HUDEP-2 (cell line): ENCODE measurements at regions not wholly inside any gene's neighbourhood (a gene's known extent, or its start where the extent isn't known, plus 50 kb on each side); places are given as distances from the start of the nearest gene placed in this dataset.

Experiments used
- DNase-seq, 76 experiments: peaks; one replicate each; lab custom pipeline; 2025; ENCODE audit not compliant: unreplicated experiment in 76 of 76; lab: John Stamatoyannopoulos, UW

DNA sequence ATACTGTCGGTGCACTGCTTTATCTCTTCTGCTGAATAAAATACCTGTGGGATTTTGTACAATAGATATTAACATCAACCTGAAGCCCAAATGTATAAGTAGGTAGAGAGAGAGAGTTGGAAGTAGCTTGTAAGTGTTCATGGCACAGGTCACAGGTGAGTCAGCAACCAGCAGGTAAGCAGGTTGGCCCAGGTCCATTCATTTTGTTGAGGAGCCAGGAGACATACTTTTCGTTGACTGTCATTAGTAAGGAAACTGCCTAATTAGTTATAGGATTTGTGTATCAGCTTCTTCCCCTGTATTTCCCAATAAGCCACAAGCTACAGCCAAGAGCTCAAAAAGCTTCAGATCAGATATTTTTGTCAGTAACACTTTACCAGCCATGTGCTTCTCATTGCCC lies 650.8 kb downstream of the IRX1 start:
- no peak for DNase-seq

DNA sequence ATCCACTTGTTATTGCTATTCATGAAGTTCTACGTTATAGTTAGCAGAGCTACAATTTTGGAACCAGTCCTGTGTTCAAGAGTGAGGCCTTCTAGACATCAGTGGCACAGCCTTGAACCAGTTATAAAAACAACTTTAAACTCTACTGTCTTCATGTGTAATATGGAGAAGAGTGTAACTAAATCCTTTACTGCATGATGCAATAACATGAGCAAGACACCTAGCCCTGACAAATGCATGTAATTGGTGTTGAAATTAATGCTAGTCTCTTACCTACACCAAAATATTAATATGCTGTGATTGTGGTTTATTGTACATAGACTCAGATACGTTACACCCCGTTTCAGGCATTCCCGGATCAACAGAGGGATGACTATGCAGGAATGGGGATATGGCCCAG lies 654.6 kb downstream of the IRX1 start:
- no peak for DNase-seq

DNA sequence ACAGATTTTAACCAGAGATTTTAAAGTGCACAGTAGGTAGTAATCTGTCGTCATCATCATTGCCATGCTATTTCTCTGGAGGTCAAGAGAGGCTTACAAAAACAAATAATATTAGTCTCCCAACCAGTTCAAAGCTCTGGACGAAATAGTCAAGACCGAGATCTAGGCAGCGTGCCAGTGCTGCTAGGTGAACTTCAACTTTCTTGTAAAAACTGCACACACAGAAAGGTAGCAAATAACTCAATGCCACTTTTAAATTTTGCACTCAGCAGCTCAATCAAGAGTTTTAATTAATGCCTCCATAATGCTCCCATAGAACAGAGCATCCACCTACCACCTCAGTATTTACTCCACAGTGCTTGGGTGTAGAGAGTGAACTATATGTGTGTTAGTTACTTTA lies 656.8 kb downstream of the IRX1 start:
- DNase-seq: no peak

DNA sequence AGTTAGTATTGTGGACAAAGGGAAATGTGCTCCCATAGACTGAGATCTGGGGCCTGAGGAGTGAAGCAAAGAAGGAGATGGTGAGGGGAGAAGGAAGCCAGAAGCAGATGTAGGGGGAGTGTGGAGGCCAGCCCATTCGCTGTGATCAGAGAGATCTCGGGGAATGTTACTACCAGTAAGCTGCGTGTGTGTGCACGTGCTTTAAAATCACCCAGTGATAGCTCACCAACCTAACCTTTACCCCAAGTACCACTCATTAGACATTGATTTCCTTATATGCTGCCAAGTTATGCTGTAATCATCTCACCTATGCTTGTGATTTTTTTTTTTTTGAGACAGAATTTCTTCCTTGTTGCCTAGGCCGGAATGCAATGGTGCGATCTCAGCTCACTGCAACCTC lies 659.1 kb downstream of the IRX1 start:
- no peak for DNase-seq

DNA sequence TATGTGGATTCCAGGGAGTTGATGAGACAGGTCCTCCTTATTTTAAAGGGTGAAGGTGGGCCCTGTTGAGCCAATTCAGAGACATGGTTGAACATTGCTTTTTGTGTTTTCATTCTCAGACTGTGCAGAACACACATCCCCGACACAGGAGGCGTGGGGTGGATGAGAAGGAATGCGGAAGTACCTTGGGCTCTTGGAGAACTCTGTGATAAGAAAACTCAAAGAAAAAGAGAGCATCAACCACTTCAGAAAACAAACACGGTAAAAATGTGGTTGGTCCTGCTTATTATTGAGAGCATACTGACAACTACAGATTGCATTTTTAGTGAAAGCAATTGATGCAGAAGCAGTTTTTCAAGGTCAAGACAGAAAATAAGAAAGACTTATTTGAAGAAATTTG lies 659.8 kb downstream of the IRX1 start:
- DNase-seq: no peak

DNA sequence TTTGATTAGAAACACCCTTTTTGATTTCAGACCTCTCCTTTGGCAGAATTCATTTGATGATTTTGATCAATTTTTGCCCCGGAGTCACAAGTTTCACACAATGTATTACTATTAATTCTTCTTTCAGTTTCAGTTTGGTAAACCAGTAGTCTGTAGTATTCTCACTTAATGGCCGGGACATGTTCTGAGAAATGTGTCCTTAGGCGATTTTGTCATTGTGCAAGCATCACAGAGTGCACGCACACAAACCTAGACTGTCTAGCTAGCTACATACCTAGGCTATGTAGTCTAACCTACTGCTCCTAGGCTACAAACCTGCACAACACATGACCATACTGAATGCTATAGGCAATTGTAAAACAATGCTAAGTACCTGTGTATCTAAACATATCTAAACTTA lies 662.5 kb downstream of the IRX1 start:
- DNase-seq: no peak

DNA sequence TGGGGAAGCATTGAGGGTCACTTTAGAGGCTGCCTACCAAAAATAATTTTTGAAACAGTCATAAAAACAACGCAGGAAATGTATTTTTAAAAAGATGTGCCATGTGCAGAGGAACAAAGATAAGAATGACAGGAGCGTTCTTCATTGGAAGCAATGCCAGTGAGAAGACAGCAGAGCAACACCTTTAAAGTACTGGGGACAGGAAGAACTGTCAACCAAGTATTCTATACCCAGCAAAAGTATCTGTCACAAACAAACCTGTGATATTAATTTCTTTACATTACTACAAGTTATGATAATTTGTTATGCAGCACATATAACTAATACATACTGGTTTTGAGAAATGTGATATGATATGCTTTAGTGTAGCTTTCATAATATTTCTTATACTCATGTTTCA lies 675.6 kb downstream of the IRX1 start:
- no peak for DNase-seq

DNA sequence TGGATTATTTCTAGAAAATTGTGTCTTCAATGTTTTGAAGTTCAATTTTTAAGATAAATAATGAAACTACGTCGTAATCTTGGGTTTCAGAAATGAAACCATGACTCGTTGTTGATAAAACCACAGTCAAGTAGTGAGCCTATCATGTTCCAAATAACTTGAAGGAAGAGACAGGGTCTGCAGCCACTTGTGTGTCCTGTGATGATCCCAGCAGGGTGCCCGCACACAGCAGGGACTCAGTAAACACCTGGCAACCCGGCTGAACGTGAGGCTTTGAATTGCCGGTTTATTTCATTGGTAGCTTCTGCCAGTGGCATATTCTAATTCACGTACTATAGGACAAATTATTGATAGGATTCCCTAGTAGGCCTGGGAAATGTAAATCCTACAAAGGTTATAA lies 679.6 kb downstream of the IRX1 start:
- no peak for DNase-seq

DNA sequence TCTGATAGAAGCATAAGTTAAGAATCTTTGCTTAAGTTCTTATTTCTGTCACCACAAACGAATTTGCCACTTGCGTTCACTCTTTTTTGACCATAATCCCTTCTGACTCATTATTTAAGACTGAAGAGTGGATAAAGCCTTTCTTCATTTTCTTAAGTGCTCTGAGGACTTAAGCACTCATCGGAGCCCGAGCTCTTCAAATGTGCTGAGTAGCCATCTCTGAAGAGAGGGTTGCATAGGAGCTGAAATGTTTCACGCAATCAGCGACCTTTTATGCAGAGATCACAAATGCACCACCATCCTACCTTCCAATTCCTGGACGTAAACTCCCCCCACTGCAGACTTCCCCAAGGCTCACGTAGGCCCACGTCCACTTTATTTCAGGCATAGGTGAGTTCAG lies 699.2 kb downstream of the IRX1 start:
- no peak for DNase-seq

DNA sequence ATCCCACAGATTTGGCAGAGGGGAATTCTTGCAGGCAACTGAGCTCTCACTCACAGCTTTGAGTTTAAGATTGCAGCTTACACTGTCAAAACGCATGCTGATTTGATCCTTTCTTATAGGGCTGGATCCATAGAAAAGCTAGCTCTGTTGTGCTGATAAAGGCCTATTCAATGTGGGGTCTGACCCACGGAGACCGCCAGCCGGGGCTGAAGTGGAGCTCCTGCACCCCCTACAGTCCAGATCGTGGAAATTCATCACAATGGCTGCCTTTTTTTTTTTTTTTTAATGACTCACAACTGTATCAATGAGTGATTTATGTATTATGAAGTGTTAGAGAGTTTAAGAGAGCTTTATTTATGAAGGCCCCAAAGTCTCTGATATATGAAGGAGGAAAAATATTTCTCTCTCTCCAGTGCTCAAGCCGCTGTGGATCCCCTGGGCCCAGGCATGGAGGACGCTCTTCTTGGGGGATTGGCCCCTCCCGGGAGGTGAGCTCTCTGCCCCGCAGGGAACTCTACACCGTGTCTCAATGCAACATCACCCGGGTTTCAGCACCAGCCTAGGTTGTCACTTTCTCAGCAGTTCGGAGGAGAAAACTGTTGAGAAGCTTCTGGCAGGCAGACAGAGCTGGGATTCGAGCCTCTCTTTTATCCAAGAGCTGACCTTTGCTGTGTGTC lies 700.2 kb downstream of the IRX1 start:
- peak in 1 of 76 experiments; percentile 1 for DNase-seq

DNA sequence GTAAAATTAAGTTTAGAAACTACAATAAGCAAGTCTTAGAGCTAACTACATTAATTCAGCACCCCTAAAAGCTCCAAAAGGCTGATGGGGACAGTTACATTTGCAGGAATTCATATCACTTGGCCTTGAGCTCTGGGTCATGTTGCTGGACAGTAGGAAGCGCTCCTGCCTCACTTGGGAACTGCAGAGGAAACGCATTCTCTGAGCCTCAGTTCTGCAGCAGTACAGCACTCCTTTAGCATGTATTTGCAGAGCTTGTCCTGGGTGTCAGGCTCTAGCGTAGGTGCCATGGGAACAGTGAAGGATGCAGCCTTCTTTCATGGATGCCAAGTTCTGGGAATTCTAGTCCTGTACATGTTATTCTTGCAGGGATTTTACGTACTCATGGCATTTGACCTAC lies 710.4 kb downstream of the IRX1 start:
- no peak for DNase-seq

DNA sequence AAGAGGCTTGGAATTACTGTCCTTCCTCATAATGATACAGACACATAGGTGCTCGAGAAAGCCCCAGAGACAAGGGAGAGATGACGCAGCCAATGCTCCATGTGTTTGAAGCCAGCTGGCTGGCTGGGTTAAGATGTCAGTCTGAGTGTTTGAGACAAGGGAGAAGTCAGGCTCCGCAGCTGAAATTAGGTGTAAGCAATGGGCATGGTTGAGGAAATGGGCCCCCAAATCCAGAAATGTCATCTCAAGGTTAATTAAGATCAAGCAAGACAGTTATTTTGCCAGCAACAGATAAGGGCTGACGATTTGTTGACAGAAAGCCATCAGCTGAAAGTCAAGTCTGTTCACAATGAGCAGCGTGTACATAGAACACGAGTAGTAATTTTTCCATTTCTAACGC lies 713.4 kb downstream of the IRX1 start:
- DNase-seq: no peak

DNA sequence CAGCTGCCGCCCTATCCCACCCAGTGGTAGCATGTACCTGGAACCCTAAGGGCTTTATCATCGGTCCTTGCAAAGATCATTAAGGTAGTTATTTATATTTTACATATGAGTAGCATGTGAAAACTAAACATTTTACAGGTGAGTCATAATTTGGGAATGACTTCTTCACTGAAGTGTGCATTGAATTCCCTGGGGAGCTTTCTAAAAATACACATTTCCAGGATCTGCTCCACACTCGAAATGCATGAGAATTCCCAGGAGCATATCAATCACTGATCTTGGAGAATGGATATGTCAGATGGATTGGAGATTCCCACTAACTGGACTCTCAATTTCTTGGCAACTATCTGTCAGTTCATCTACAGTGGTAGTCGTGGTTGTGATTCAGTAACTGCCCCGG lies 717.5 kb downstream of the IRX1 start:
- DNase-seq: no peak

DNA sequence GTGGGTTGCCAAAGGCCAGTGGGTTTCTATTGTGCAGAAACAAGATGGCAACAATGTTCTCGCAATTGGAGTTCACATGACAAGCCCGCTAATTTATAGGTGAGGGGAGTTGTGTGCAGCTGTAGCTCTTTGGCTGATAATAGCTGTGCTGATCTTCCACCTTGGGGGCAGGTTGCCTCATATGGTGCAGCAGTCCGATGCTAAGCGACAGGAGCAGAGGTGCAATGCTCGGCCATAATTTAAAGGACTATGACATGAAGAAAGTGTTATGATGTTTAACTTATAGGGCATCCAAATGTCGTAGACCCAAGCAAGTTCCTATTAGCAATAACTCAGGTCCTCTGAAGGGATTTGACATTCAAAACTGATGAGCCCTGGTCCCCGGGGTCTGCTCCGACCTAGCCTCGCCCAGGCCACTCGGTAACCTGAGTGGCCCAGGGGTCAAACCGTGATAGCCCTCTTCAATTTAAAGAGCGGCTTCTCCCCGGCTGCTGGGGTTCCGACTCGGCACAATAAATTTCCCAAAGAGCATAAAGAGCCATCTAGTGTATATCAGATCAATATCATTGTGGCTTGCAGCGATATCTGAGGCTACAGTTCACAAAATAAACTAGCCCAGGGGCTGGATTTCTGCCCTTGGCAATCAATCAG lies 724.0 kb downstream of the IRX1 start:
- DNase-seq: no peak

DNA sequence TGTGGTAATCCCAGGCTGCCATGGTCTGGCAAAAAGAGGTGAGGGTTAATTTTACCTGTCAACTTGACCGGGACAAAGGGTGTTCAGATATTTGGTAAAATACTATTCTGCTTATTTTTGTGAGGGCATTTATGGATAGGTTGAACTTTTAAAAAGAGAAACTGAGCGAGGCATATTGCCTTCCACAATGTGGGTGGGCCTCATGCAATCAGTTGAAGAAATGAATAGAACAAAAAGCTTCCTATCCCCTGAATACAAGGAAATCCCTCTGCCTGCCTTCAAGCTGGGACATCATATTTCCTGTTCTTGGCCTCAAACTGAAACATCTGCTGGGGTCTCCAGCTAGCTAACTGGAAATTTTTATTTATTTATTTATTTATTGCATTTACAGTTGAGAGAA lies 734.7 kb downstream of the IRX1 start:
- DNase-seq: no peak

DNA sequence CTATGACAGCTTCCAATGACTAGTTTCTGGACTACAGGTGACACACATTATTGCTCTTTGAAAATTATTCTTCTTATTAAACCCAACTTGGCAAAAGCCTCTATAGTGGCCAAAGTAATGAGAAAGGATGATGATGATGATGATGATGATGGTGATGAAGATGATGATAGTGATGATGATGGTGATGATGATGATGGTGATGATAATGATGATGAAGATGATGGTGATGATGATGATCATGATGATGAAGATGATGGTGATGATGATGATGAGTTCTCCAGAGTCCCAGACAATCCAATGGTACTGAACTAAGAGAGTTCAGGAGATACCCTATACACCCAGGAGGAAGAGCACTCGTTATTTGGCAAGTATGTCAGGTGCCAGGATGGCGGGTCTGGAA lies 739.4 kb downstream of the IRX1 start:
- no peak for DNase-seq

DNA sequence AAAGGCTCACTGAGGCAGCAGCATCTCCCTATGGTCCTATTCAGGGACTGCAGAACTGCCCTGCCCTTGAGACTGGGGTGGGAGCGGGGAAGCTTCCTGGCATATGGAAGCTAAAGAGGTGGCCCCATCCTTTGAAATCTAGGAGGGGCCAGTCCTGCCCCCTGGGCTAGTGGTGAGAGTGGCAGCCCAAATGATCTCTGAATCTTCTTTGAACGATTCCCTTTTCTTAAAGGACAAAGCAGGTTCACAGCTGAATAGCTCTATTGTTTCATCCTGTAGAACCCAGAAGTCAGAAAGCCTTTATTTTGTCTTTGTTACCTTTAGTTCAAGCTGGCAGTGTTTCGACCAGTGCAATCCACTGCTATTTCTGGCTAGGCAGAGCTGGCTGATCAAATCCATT lies 741.9 kb downstream of the IRX1 start:
- no peak for DNase-seq

DNA sequence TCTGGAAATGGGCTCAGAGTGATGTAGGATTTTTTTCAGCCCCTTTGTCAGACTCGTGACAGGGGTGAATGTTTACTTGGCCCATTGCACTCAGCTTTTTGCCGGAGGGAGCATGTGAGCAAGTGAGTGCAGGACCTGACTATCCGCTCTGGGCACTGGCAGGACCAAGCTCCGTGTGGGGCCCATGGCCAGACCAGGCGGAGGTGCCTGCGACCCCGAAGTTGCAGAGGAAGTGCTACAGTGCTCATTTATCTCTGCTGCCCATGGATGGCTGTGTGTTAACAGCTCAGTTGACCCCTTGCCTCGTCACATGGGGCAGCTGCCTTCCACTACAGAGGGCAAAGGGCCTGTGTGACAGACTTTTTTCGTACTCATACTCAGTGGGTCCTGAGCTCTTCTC lies 744.3 kb downstream of the IRX1 start:
- no peak for DNase-seq

DNA sequence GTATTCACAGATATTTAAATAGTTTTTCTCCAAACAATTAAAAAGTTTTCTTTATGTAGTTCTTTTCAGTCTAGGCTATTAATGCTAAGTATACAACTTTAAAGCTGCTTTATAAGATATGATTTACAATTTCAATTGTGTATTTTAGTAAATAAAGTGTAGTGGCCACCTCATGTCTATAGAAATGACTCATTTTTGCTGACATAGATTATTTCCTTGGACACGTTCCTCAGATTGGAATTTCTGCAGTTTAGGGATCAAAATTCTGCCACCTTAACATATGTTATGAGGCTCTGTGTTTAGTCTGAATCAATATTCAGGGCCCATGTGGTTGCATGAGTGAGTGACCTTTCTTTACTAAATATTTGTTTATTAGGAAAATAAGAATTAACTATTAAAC lies 750.2 kb downstream of the IRX1 start:
- DNase-seq: no peak

DNA sequence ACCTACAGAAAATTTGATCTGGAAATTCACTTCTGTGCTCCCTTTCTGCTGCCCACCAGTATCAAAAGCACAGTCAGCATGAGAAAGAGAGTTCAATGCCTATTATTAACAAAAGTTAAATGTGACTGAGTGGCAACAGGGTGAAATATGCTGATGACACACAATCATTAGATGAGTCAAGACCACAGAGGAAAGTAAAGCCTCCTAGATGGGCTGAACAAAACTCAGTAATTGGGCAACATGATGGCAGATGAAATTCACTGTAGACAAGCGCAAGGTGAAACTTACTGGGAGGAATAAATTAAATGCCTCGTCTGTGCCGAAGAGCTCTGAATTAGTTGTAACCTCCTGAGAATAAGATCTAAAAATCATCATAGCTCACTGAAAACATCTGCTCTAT lies 752.8 kb downstream of the IRX1 start:
- no peak for DNase-seq

DNA sequence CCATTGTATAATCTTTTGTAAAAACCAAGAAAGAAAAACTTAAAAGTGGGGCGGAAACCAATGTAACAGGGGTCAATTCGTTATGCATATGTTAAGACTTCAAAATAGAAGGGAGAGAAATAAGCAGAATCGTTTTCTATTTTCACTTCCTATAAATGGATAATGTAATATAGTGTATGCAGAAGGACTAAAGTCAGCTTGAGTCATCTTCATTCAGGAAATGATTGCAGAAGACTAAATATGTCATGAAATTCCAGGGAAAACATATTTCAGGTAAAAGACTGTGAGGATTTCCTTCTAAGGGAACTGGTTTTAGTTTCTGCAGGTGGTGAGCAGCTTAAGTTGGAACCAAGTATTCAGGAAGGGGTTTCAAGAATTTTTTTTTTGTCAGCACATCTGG lies 753.3 kb downstream of the IRX1 start:
- DNase-seq: no peak

DNA sequence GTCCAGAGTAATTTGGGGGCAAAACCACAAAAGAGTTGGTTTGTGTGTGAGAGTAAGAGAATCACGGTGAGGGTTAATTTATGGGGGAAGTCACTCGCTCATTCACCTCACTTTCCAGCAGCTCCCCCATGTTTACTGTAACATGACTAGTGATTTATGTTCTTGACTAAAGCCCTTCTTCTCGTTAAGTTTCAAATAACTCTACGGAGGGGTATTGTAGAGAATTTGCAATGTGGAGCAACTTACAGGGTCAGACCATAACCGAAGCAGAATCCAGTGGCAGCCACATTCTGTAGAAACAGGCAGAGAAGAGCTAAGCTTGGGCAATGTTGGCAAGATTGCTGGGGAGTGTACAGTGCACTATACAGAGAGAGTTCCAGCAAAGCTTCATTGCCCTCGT lies 760.6 kb downstream of the IRX1 start:
- no peak for DNase-seq

DNA sequence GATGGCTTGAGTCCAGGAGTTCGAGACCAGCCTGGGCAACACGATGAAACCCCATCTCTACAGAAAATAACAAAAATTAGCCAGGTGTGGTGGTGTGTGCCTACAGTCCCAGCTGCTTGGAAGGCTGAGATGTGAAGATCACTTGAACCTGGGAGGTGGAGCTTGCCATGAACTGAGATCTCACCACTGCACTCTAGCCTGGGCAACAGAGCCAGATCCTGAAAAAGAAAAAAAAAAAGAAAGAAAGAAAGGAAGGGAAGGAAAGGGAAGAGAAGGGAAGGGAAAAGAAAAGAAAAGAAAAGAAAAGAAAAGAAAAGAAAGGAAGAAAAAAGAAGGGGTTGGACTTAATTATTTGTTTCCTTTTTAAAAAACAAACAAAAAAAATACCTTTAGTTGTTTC lies 764.2 kb downstream of the IRX1 start:
- no peak for DNase-seq
